GM18519 (cell line): ENCODE measurements at regions not wholly inside any gene's neighbourhood (a gene's known extent, or its start where the extent isn't known, plus 50 kb on each side); places are given as distances from the start of the nearest gene placed in this dataset.

ENCODE experiments used
- ATAC-seq: cut with Tn5 transposase; IDR thresholded peaks from one replicate; pipeline ENCODE4 v1.9.1; 2021; ENCODE audit warnings: mild to moderate bottlenecking, moderate library complexity; ENCODE audit not compliant: unreplicated experiment, low FRiP score

GRCh38 chr15:70494517-70494851, 268.9 kb downstream of the UACA start:
- no peak for ATAC-seq

GRCh38 chr15:70493787-70494516, 269.4 kb downstream of the UACA start:
- ATAC-seq: no peak

- ATAC-seq: no peak
Observed at GRCh38 chr15:70493376-70493775, 270.0 kb downstream of the UACA start.

GRCh38 chr15:70492240-70493177, 270.8 kb downstream of the UACA start:
- no peak for ATAC-seq

- ATAC-seq: no peak
Observed at GRCh38 chr15:70491641-70492040, 271.7 kb downstream of the UACA start.

- ATAC-seq: no peak
Observed at GRCh38 chr15:70491201-70491621, 272.1 kb downstream of the UACA start.

- no peak for ATAC-seq
Observed at GRCh38 chr15:70490838-70491155, 272.6 kb downstream of the UACA start.

- ATAC-seq: no peak
Observed at GRCh38 chr15:70490148-70490837, 273.1 kb downstream of the UACA start.

GRCh38 chr15:70488941-70489848, 274.2 kb downstream of the UACA start:
- ATAC-seq: no peak

- ATAC-seq: no peak
Observed at GRCh38 chr15:70488002-70488605, 275.3 kb downstream of the UACA start.

- ATAC-seq: no peak
Observed at GRCh38 chr15:70487387-70487740, 276.0 kb downstream of the UACA start.

GRCh38 chr15:70486451-70487386, 276.6 kb downstream of the UACA start:
- no peak for ATAC-seq

GRCh38 chr15:70486012-70486411, 277.3 kb downstream of the UACA start:
- no peak for ATAC-seq

- ATAC-seq: no peak
Observed at GRCh38 chr15:70484993-70485392, 278.4 kb downstream of the UACA start.

- ATAC-seq: no peak
Observed at GRCh38 chr15:70483513-70483912, 279.8 kb downstream of the UACA start.

- ATAC-seq: no peak
Observed at GRCh38 chr15:70480196-70480856, 283.0 kb downstream of the UACA start.

GRCh38 chr15:70479785-70480184, 283.6 kb downstream of the UACA start:
- ATAC-seq: no peak

- ATAC-seq: no peak
Observed at GRCh38 chr15:70479056-70479455, 284.3 kb downstream of the UACA start.
